Erythroblast (primary cell): ENCODE measurements at regions not wholly inside any gene's neighbourhood (a gene's known extent, or its start where the extent isn't known, plus 50 kb on each side); places are given as distances from the start of the nearest gene placed in this dataset.

Experiments
- GATA1 ChIP-seq: IDR thresholded peaks from 2 replicates; pipeline ENCODE4 v1.6.1; 2011; ENCODE audit warnings: low read depth, mild to moderate bottlenecking, control low read depth, low read length, moderate library complexity
- POLR2A ChIP-seq: IDR thresholded peaks from 2 replicates; pipeline ENCODE4 v1.6.1; 2011; ENCODE audit warnings: mild to moderate bottlenecking, low read length

DNA sequence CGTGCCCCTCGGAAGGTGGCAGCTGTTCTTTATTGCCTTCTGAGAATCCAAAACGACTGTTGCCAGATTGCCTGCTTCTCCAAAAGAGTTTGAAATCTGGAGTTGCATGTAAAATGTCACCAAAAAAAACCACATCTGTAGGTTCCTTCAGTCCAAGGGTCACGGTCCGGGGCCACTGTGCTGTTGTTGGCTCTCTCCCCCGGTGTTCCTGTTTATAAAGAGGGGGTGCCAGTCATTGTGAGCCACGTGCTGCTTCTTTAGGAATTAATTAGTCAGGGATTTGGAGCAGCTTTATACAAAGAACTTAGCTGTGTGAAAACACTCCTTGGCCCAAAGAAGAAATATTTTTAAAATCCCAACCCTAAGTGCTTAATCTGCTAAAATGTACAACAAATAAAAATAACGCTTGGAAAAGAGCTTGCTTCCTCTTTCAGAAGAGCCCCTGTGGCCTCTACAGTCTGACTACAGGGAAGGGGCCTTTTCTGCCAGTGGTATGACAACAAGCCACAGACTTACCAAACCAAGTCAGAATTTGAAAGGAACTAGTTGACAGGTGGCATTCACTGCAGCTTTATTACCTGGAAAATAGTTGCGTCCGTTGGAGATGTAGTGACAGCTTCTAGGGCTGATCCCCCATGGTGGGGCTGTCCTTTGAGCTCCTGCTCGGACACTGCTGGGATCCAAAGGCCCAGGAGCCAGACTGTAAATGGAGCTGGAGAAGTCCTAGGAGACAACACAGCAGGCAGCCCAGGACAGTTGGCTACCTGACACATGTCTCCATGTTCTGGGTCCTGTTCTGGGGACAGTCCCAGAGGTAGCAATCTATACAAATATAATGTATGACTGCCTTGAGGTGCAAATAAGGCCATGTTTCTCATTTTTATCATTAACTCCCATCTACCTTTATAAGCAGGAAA lies 84.5 kb upstream of the SLC1A4 start:
- no peak for TF ChIP-seq POLR2A
- TF ChIP-seq GATA1: no peak
